A673 (cell line): ENCODE measurements at regions not wholly inside any gene's neighbourhood (a gene's known extent, or its start where the extent isn't known, plus 50 kb on each side); places are given as distances from the start of the nearest gene placed in this dataset.
A peak's percentile ranks its signal among the peaks of the same experiment; 100 is the strongest.

Source experiments
- BruUV-seq: library from RNA; stranded (reverse); fragments of 400-500 nt; replicated peaks from 2 replicates; lab custom pipeline; 2021; lab: Mats Ljungman, UMichigan
- CTCF ChIA-PET: fragments of 300-600 bp; sonication (Branson Sonifier 250); formaldehyde crosslinking; loops from one replicate; lab custom pipeline; 2022; ENCODE audit warnings: antibody characterized with exemption; lab: Charles Lee
- POLR2A ChIA-PET: fragments of 300-600 bp; sonication (Branson Sonifier 250); formaldehyde crosslinking; loops from one replicate; lab custom pipeline; 2022; ENCODE audit warnings: antibody characterized with exemption; ENCODE audit not compliant: low non-redundant PET; lab: Charles Lee
- DNase-seq: peaks from one replicate; pipeline ENCODE4 v3.0.0-alpha.2; 2015; ENCODE audit warnings: low spot score
- H3K27ac ChIP-seq: fragments of 200-600 bp; sonication (generic); 2 replicates; pipeline ENCODE4 v1.5.1; 2016; ENCODE audit warnings: mixed run types, low read depth, mild to moderate bottlenecking, mixed read lengths, antibody characterized with exemption, low read length; ENCODE audit not compliant: poor library complexity, severe bottlenecking
- H3K27me3 ChIP-seq: fragments of 200-600 bp; sonication (generic); replicated peaks from 2 replicates; pipeline ENCODE4 v1.6.1; 2017; ENCODE audit warnings: mixed run types, low read depth, mild to moderate bottlenecking, mixed read lengths, antibody characterized with exemption, low read length; ENCODE audit not compliant: insufficient read depth, poor library complexity
- H3K36me3 ChIP-seq: fragments of 200-600 bp; sonication (generic); 2 replicates; pipeline ENCODE4 v1.6.1; 2016; ENCODE audit warnings: mixed run types, mild to moderate bottlenecking, mixed read lengths, antibody characterized with exemption, low read length; ENCODE audit not compliant: insufficient read depth, poor library complexity, severe bottlenecking
- H3K4me1 ChIP-seq: fragments of 200-600 bp; sonication (generic); 2 replicates; pipeline ENCODE4 v1.6.1; 2017; ENCODE audit warnings: mixed run types, mild to moderate bottlenecking, mixed read lengths, antibody characterized with exemption, low read length; ENCODE audit not compliant: insufficient read depth, poor library complexity, severe bottlenecking
- H3K4me3 ChIP-seq: fragments of 200-600 bp; sonication (generic); 2 replicates; pipeline ENCODE4 v1.5.1; 2016; ENCODE audit warnings: low read depth, mixed run types, mild to moderate bottlenecking, mixed read lengths, low read length; ENCODE audit not compliant: poor library complexity, severe bottlenecking
- H3K9me3 ChIP-seq: fragments of 200-600 bp; sonication (generic); 2 replicates; pipeline ENCODE4 v1.6.1; 2016; ENCODE audit warnings: mixed run types, low read depth, mild to moderate bottlenecking, mixed read lengths, antibody characterized with exemption, low read length; ENCODE audit not compliant: poor library complexity, severe bottlenecking
- EZH2 ChIP-seq: fragments of 200-600 bp; sonication (generic); IDR thresholded peaks from 2 replicates; pipeline ENCODE4 v1.6.1; 2017; ENCODE audit warnings: borderline replicate concordance, low read depth, mild to moderate bottlenecking, mixed read lengths, antibody characterized with exemption, low read length; ENCODE audit not compliant: poor library complexity, severe bottlenecking
- intact Hi-C: fragments of 100-400 bp; cut with micrococcal nuclease; formaldehyde crosslinking; loops from one replicate; pipeline ENCODE4 v1.10.0; 2022; ENCODE audit not compliant: unreplicated experiment
- TF ChIP-seq, protein P1 (sequence below): fragments of 300-800, 200-600 bp; sonication (generic); conservative IDR thresholded peaks from 2 replicates; pipeline ENCODE4 v1.5.1; 2017; ENCODE audit warnings: low read depth, mild to moderate bottlenecking, antibody characterized with exemption, low read length, moderate library complexity, mixed read lengths

DNA sequence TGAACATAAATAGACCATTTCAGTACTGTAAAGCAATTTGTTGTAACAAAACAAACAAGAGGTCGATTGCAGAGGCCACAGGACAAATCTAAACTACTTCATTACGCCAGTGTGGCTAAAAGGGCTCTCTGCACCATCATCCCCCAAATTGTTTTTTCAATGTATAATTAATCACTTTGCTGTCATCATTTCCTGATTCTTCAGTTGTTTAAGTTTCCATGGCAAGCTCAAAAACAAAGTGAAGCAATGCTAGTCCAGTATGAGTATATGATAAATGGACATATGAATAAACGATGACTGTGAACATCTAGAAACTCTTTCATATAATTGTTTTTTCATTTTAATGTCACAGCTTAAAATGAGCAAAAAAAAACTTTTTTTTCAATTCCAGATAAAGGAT, 235.4 kb upstream of the FGF13 start:
- no peak for TF ChIP-seq EZH2
- TF ChIP-seq, protein P1, sequence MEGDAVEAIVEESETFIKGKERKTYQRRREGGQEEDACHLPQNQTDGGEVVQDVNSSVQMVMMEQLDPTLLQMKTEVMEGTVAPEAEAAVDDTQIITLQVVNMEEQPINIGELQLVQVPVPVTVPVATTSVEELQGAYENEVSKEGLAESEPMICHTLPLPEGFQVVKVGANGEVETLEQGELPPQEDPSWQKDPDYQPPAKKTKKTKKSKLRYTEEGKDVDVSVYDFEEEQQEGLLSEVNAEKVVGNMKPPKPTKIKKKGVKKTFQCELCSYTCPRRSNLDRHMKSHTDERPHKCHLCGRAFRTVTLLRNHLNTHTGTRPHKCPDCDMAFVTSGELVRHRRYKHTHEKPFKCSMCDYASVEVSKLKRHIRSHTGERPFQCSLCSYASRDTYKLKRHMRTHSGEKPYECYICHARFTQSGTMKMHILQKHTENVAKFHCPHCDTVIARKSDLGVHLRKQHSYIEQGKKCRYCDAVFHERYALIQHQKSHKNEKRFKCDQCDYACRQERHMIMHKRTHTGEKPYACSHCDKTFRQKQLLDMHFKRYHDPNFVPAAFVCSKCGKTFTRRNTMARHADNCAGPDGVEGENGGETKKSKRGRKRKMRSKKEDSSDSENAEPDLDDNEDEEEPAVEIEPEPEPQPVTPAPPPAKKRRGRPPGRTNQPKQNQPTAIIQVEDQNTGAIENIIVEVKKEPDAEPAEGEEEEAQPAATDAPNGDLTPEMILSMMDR, result no peak
- BruUV-seq, result no TSS peak
- peaks cover 5% of the 10 kb centered on the region for H3K4me1 ChIP-seq
- H3K36me3 ChIP-seq, result no peaks in the 10 kb centered on the region
- CTCF ChIA-PET, result no interaction called here
- no peaks in the 10 kb centered on the region for H3K9me3 ChIP-seq
- no peak overlapping the region for H3K4me3 ChIP-seq
- H3K27me3 ChIP-seq, result no peaks in the 10 kb centered on the region
- DNase-seq, result peak; percentile 19
- no peak overlapping the region for H3K27ac ChIP-seq
- POLR2A ChIA-PET, result no interaction called here
- intact Hi-C loops, result no loop called here

GRCh38 chrX:138945219-138945618, 233.7 kb upstream of the FGF13 start:
- peaks cover 5% of the 10 kb centered on the region for H3K4me1 ChIP-seq
- no peaks in the 10 kb centered on the region for H3K36me3 ChIP-seq
- TF ChIP-seq, protein P1, result no peak
- TF ChIP-seq EZH2, result no peak
- ChIA-PET POLR2A (no interaction called here), CTCF (no interaction called here)
- peak; percentile 35 for DNase-seq
- BruUV-seq, result no TSS peak
- no peaks in the 10 kb centered on the region for H3K27me3 ChIP-seq
- H3K9me3 ChIP-seq, result no peaks in the 10 kb centered on the region
- intact Hi-C loops, result no loop called here
- no peak overlapping the region for H3K27ac ChIP-seq
- no peak overlapping the region for H3K4me3 ChIP-seq

- no peaks in the 10 kb centered on the region for H3K36me3 ChIP-seq
- POLR2A ChIA-PET, result no interaction called here
- CTCF ChIA-PET, result no interaction called here
- no peaks in the 10 kb centered on the region for H3K9me3 ChIP-seq
- no peak overlapping the region for H3K4me3 ChIP-seq
- TF ChIP-seq, protein P1, result no peak
- TF ChIP-seq EZH2, result no peak
- no peaks in the 10 kb centered on the region for H3K27me3 ChIP-seq
- no peaks in the 10 kb centered on the region for H3K4me1 ChIP-seq
- H3K27ac ChIP-seq, result no peak overlapping the region
- BruUV-seq, result no TSS peak
- intact Hi-C loops, result no loop called here
- DNase-seq, result no peak
Measured at GRCh38 chrX:138939038-138939437, 227.5 kb upstream of the FGF13 start.
